T follicular helper cell (primary cell): ENCODE measurements at regions not wholly inside any gene's neighbourhood (a gene's known extent, or its start where the extent isn't known, plus 50 kb on each side); places are given as distances from the start of the nearest gene placed in this dataset.
"Not testable (repeated sequence)": the region's sequence is repeated elsewhere in the genome, so short reads cannot be mapped to it uniquely, and the experiment has no call there.

Experiments
- DNase-seq: peaks from one replicate; pipeline ENCODE4 v3.0.0-alpha.2; 2020; ENCODE audit warnings: low read depth

- DNase-seq: no peak
Observed at GRCh38 chr19:28152195-28152594, 1060.8 kb downstream of the UQCRFS1 start.

DNA sequence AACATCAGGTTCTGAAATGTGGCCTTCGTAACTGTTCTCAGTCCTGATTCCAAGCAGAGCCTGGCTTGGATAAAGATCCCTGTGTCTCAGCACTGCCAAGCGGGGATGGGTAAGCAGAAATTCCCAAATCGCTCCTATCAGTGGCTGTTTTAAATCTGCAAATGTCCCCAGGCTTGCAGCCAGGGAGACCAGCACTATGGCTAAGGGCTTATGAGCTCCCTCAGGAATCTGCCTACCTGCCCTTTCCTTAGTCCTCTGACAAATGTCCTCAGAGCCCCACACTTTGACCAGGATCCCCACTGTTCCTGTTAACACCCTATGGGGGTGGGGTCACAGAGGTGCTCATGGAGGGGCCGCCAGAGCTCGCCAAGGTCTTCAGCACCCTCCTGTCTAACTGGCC lies 1062.8 kb downstream of the UQCRFS1 start:
- no peak for DNase-seq

DNA sequence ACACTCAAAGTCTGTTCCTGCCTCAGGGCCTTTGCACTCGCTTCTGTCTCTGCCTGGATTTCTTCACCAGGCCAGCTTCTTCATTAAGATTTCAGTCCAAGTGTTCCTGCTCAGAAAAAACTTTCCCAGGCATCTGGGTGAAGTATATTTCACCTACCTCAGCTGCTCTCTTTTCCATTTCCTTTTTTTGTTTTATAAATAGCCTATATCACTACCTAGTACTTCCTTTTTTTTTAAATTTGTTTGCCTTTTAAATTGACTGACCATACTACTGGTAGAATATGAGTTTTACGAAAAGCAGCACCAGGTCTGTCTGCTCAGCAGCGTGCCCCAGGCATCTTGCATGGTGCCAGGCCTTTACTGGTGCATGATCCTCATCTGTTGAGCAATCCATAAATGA lies 1064.4 kb downstream of the UQCRFS1 start:
- no peak for DNase-seq

DNA sequence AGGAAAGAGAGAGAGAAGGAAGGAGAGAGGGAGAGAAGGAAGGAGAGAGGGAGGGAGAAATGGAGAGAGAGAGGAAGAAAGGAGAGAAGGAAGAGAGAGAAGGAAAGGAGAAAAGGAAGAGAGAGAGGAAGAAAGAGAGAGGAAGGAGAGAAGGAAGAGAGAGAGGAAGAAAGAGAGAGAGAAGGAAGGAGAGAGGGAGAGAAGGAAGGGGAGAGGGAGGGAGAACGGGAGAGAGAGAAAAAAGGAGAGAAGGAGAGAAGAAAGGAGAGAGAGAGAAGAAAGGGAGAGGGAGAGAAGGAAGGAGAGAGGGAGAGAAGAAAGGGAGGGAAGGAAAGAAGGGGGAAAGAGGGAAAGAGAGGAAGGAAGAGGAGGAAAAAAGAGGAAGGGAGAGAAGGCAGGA lies 1070.7 kb downstream of the UQCRFS1 start:
- no peak for DNase-seq

DNA sequence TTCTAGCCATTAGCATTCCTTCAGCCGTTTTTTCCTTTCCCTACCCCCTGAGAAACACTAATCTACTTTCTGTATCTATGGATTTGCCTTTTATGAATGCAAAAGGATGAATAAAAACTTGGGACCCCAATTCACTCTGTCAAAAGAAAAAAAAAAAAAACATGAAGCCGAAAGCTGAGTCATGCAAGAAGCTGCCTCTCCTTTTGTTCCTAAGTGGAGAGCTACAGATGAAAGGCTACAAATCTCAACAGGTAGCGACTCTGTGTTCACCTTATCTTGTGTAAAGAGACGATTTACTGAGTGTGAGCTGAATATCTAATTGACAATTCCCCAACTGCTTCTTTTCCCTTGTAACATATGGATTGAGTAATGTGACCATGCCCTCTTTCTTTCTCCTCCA lies 1072.8 kb downstream of the UQCRFS1 start:
- no peak for DNase-seq

DNA sequence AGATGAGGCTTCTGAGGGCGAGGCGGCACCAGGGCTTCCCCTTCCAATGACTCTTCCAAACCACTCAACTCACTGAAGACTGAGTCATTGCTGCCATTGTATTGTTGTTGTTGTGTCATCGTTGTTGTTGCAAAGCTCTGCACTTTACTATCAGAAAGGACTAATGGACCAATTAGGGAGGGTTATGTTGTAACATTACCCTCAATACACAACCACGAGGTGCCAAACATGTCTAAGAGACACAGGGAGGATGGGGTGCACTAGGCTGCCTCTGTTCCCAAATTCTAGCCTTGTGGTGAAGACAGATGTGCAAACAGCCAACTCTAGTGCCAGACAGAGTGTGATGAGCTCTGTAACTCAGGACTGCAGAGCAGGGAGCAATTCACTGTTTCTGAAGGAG lies 1075.2 kb downstream of the UQCRFS1 start:
- no peak for DNase-seq

DNA sequence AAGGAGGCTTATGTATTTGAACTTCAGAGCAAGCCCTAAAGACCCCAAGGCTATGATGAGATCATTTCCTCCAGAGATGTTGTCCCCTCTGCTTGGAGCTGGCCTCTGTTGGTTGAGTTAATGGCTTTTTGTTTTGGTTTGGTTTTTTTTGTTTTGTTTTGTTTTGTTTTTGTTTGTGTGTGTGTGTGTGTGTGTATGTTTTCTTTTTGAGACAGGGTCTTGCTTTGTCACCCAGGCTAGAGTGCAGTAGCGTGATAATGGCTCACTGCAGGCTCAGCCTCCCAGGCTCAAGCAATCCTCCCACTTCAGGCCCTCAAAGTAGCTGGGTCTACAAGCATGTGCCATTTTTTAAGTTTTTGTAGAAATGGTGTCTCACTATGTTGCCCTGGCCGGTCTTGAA lies 1076.2 kb downstream of the UQCRFS1 start:
- DNase-seq: no peak

DNA sequence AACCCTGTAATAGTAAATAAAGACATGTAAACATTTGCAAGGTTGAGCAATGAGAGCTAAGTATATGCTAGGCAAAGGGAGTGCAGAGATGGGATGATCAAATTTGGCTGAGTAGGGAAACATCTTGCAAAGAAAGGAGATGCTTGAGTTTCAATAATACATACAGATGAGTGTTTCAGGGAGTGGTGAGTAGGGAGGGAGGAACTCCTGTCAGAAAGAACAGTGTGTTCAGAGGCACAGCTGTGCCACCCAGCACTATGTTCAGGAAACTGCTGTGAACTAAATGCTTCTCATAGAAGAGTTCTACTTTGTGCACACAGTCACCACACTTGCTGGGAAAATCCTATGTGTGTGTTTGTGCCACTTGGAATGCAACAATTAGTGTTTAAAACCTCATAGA lies 1077.1 kb downstream of the UQCRFS1 start:
- DNase-seq: no peak

DNA sequence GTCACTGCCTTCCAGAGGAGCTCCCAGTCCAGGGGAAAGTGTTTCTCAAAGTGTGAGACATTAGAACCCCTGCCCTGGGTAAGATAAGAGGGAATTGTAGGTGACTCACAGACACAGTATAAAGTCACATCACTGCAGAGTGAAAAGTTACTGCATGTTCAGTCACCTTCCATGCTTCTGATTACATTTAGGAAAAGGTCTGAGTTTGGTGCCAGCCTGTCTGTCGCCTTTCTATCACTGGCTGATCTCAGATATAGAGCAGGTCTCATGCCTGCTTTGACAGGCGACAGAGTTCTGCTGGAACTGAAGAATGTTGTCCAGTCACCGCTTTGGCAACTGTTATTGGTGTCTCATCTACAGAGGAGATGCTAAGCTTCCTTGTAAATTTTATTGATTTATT lies 1078.6 kb downstream of the UQCRFS1 start:
- no peak for DNase-seq

GRCh38 chr19:28130881-28131280 lies 1082.1 kb downstream of the UQCRFS1 start:
- DNase-seq: not testable (repeated sequence)

GRCh38 chr19:28130066-28130511 lies 1082.9 kb downstream of the UQCRFS1 start:
- no peak for DNase-seq

DNA sequence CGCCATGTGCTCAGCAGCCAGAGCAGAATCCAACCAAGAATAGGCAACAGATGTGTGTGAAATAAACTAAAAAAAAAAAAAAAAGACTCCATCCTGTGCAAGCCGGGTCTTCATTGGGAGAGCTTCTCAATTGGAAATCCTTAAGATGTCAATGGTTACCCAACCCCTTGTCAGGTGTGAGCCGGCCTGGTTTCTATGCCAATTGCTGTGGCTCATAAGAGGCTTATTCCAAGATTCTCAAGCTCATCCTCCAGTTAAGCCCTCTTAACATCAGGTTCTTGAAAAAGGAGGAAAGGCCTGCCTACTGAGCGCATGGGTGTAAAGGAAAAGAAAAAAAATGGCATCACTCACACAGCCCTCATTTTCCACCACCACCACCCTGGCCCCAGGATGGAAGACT lies 1084.6 kb downstream of the UQCRFS1 start:
- DNase-seq: no peak

- DNase-seq: no peak
Observed at GRCh38 chr19:28126135-28126898, 1086.6 kb downstream of the UQCRFS1 start.

GRCh38 chr19:28122734-28123133 lies 1090.2 kb downstream of the UQCRFS1 start:
- no peak for DNase-seq

GRCh38 chr19:28118235-28118634 lies 1094.7 kb downstream of the UQCRFS1 start:
- no peak for DNase-seq

DNA sequence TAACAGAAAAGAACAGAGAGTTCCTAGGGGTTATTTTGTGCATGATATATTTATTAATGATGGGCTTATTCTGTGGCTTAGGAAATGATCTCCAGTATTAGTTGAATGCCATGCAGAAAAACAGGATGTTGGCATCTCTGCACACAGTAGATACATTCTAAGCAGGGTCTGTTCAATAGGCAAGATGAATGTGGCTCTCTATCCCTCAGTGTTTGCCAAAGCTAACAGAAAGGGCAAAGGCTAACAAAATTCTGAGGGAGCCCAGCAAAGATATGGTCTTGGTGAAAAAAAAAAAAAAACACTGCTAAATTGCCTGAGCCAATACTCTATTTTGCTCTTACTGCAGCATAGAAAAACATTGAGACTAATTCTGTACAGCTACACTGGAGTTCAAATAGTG lies 1095.8 kb downstream of the UQCRFS1 start:
- DNase-seq: no peak

DNA sequence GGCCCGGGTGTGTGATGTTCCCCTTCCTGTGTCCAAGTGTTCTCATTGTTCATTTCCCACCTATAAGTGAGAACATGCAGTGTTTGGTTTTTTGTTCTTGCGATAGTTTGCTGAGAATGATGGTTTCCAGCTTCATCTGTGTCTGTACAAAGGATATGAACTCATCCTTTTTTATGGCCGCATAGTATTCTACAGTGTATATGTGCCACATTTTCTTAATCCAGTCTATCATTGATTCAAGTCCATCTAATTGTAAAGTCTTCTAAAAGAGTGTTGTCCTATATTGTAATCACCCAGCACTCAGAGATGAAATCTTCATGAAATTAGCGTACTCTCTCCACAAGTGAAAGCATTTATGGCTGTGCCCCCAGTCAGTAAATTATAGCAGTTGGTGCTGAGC lies 1096.6 kb downstream of the UQCRFS1 start:
- DNase-seq: not testable (repeated sequence)

DNA sequence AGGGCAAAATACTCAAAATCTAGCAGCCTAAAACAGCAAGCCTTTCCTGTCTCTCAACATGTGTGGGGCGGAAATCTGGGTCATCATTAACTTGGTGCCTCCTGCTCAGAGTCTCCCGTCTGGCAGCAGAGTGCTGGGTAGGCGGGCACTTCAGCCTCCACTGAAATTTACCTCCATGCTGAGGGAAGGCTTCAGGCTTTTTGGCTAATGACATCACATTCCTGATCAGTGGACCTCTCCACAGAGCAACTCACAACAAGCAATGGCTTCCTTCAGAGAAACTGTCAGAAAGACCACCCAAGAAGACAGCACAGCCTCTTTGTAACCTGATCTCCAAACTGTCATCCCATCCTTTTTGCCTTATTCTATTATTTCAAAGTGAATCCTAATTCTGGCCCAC lies 1109.0 kb downstream of the UQCRFS1 start:
- DNase-seq: no peak

- DNase-seq: not testable (repeated sequence)
Observed at GRCh38 chr19:28084659-28085157, 1128.2 kb downstream of the UQCRFS1 start.

DNA sequence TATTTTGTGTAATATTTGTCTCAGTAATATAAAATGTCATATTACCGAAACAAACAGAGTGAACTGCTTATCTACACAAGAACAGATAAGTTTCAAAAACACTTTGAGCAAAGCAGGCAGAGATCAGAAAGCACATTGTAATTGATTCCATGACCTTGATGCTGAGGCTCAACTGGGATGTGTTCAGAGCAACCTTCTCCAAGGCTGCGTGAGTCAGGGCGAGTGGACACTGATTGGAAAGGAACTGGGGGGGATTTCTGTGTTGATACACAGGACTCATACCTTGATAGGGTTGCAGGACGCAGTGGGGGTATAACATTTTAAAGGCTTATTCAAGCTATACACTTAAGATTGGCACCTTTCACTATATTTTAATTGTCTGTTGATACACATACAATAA lies 1136.3 kb downstream of the UQCRFS1 start:
- DNase-seq: no peak

GRCh38 chr19:28075229-28075628 lies 1137.7 kb downstream of the UQCRFS1 start:
- no peak for DNase-seq

DNA sequence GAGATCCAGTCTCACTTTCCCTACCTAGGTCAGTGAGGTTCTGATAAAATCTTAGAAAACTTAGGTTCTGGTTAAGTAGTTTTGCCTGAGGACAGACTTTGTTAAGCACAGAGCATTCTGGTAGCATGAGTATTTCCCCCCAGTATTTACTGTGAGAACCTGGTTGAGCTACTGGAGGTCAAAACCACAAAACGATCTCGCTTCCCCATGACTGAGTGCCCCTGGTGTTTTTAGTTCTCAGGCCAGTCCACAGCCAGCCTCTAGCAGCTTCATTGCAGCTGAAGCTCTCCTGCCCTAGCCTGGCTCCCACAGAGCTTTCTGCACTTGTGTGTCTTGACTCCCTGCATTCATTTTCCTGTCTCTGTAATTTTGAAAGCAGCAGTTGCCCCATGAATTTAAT lies 1138.2 kb downstream of the UQCRFS1 start:
- DNase-seq: no peak

GRCh38 chr19:28067882-28068281 lies 1145.1 kb downstream of the UQCRFS1 start:
- no peak for DNase-seq

- DNase-seq: no peak
Observed at GRCh38 chr19:28066988-28067387, 1146.0 kb downstream of the UQCRFS1 start.
